Dermis microvascular lymphatic vessel endothelial cell (primary cell): ENCODE measurements at regions not wholly inside any gene's neighbourhood (a gene's known extent, or its start where the extent isn't known, plus 50 kb on each side); places are given as distances from the start of the nearest gene placed in this dataset.

Source experiments
- DNase-seq, 2 donors: peaks; one replicate each; pipeline versions ENCODE4 v3.0.0 to v3.0.0-alpha.2; 2010; ENCODE audit warnings: low read depth in 2 of 2

DNA sequence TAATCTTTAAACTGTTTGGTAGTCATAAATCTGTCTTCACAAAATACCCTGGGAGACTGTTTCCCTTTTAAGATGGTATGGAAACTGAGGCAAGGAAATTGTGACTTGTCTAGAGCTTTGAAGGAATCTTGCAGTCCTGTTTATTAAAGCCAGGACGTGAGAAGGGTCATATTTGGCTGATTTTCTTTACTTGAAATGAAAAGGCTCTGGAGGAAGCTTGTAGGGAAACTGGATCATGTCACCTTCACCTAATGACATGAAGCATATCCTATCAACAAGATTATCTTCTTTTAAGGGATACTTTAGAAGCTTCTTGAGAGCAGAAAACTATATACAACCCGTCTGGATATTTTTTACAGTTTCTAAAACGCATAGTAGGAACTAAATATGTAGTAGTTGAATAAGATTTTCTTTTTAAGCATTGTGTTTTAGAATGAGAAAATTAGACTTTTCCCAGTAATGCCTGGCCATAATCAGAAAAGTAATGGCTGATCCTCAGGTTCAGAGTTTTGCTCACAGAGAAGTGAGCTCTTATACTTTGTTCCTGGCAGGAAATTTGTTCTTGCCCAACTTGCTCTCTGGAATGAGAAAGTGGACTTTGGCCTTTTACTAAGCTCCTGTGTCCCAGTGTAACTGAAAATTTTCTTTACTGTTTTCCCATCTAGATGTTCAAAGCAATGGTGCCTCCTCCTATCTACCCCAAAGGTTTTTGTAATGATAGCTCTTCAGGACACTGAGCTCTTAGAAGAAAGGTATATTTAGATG lies 136.8 kb upstream of the AFF2 start:
- DNase-seq: no peak

DNA sequence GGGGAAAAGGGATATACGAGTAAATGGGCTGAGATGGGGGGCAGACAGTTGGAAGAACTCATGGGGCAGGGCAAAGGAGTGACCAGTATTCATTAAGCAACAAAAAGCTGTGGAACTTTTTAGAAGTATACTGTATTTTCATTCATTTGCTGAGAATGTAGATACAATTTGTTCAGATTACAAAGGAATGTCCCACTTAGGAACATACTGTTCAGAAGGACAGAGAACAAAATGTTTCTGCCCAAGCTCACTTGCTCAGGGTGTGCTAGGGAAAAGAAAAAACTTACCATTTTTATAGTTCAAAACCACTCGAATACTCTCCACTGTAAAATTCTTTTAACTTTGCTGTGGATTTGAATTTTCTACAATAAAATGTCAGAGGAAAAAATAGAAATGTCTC lies 135.2 kb upstream of the AFF2 start:
- no peak for DNase-seq

DNA sequence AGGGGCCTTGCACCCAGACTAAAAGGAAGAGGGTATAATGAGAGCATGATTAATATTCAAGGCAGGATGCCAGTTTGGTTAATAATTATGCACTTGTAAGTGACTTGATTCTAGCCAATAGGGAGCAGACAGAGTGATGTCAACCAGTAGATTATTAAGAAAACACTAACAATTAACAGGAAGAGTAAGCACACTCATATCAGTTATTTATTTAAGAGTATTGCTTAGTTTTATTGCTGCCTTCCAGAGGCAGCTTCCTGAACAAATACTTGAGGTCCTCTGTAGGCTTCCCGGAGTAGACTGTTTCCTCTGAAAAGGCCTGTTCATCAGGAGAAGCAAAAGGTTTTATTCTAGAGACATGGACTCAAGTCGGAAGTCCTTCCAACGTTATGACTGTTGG lies 129.1 kb upstream of the AFF2 start:
- no peak for DNase-seq

DNA sequence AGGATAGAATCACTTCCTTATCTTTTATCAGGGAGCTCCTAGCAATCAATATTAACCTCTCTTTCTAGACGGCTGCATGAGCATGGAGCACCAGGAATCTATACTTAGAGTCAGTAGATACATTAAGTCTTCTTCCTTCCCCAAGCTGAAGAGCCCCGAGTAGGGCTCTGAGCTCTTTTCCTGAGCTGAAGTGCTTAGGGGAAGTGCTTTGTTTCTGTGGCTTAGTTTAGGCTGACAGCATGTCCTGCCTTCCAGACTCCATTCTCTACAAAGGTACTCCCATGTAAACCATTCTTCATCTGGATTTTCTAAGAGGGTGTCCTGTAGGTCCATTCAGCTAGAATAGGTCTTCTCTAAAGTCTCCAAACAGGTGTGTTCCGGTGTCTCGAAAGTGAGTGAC lies 127.5 kb upstream of the AFF2 start:
- no peak for DNase-seq

DNA sequence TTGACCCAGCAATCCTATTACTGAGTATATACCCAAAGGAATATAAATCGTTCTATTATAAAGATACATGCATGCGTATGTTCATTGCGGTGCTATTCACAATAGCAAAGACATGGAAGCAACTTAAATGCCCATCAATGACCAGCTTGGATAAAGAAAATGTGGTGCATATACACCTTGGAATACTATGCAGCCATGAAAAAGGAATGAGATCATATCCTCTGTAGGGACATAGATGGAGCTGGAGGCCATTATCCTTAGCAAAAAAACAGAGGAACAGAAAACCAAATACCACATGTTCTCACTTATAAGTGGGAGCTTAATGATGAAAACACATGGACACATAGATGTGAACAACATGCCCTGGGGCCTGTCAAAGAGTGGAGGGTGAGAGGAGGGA lies 124.1 kb upstream of the AFF2 start:
- DNase-seq: no peak

DNA sequence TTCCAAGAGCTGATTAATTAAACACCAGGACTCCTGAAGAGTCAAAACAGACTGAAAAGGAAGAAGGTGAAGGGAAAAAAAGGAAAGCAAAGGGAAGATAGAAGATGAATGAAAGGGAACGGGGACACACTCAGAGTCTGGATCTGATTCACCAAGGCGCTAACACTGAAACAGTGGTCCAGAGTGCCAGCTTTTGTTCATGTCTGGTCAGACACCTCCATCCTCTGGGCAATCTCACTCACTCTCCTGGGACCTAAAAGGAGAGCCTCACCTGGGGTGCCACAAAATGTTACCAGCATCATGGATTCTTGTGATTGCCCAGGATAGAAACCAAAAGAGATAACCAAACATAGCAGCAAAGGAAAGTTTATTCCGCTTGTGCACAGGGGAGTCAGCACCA lies 120.3 kb upstream of the AFF2 start:
- DNase-seq: no peak

DNA sequence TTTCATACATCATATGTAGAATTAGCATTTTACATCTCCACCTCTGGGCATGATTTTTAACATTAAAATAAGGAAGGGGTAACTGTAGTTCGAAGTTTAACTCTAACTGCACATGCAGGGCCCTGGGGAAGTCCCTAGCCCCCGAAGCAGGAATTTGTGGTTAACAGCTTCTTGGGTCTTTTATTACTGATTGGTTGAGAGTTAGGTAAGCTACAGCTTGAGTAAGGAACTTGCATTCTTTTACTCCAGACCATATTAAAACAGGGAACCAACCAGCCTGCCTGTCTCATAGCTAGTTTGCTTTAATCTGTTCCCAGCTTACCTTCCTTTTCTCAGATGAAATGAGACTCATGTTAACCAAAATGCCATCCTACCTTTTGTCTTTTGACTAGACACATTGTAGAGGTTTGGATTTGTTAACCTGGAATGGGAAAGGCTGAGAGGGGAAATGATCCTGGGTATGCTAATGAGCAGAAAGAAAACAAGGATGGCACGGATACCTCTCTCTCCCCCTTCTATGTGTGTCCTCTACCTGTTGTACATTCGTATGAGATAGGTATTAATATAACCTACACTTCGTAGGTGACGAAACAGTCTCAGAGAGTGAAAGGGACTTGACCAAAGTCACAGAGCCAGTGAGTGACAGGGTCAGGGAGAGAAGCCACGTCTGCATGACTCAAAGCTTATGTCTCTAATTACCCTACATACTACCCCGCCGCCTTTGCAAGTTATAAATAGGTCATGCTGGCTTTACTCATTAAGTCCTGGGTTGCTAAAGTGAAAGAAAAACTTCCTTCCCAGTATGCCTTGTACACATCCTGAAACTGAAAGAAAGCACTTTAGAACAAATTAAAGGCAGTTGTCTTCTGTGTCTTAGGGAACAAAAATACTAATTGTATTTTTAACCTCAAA lies 119.5 kb upstream of the AFF2 start:
- DNase-seq: no peak

DNA sequence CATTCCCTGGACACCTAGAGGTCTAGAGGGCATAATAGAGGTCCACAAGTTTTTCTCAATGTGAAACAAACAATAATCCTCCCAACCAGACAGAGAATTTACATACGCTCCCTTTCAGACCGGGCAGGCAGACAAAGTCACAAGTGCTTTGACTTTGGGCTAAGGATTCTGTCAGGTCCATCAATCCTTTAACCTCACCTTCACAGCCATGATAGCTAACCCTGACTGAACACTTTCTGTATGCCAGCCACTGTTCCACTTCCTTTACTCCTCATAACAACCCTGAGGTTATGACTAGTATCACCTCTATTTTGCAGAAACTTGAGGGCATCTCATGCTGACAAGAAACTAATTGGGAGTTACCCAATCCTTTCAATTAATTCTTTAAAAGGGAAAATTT lies 118.8 kb upstream of the AFF2 start:
- no peak for DNase-seq

DNA sequence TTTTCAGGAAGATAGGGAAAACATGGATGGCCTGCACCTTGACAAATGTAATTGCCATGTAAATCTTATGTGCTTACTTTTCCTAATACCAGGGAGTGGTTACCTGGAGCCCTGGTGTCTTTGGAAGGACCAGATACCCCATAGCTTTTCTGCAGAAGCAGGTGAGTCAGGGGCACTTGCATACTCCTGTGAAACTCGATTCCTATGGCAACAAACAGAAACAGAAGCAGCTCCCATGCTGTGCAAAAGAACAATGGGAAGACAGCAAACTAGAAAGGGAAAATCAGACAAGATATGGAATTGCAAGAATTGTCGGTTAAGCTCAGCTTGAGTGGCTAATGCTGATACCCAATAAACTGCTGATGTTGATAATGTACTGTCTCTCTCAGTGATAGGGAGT lies 117.4 kb upstream of the AFF2 start:
- no peak for DNase-seq

DNA sequence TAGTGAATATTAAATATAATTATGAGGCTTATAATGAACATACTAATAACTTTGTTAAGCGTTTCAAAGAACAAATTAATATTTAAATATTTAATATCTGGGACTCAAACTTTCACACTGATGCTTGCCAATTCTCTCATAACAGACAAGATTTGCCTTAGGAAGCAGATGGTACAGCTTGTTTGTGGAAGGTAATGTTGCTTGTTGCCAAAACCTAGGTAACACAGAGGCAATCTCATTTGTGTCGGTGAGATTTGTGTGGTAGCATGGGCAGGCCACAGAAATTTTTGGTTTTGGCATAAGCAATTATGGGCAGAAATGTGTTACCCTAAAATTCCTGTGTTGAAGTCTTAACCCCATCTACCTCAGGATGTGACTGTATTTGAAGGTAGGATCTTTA lies 114.9 kb upstream of the AFF2 start:
- DNase-seq: no peak

DNA sequence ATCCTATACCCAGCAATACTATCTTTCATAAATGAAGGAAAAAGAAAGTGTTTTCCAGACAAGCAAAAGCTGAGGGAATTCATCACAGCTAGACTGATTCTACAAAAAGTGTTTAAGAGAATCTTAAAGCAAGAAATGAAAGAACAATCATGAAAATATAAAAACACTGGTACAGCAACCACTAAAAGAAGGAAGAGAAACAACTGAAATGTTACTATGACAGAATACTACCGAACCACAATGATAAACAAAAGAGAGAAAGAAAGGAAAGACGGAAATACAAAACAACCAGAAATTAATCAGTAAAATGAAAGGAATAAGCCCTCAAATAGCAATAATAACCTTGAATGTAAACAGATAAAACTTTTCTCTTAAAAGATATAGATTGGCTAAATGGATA lies 110.8 kb upstream of the AFF2 start:
- DNase-seq: no peak

DNA sequence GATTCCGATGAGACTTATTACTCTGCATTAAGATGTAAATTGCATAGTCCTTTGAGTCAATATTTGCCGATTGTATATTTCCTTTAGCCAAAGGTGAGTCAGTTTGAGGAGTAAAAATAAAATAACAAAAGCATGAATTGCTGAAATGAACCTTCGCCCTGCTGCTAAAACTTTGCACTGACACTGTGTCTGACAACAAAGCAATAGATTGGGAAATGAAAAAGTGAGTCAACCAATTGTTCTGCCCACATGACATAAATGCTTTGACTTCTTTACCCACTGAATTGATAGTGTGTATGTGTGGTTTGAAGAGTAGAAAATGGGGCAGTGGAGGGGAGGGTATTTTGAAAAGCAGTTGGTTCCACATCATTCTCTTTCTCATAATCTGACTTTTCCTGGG lies 88.4 kb upstream of the AFF2 start:
- DNase-seq: no peak

DNA sequence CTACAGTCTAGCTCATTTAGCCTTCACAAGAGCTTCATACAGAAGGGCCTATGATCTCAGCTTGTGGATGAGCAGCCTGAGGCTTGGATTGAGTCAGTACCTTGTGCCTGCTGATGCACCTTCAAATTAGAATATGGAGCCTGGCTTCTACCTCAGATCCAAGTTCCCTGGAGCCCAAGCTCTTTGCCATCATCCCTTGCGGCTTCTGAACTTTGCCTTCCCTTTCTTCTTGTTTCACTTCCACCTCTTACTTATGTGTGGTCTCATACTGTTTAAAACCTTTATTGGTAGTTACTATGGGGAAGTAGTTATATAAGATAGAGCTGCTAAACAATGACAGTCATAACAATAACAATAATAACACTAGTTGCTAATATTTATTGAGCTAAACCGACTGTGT lies 84.3 kb upstream of the AFF2 start:
- no peak for DNase-seq

DNA sequence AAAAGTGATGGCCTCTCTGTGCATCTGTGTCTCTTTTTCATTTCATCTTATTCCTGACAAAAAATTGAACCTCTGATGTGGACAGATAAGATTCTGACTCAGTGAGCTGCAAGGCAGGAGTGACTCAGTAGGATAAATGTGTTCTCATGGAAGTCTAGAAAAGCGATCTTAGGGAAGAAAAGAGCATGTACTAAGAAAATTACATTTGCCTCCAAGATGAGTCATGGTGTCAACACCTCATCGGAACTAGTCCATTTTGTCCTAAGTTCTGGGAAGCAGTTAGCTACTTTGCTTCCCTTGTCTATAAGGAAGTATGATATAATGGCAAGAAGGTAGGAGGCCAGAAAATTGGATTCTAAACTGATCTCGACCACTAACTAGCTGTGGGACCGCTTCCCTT lies 83.5 kb upstream of the AFF2 start:
- DNase-seq: no peak

DNA sequence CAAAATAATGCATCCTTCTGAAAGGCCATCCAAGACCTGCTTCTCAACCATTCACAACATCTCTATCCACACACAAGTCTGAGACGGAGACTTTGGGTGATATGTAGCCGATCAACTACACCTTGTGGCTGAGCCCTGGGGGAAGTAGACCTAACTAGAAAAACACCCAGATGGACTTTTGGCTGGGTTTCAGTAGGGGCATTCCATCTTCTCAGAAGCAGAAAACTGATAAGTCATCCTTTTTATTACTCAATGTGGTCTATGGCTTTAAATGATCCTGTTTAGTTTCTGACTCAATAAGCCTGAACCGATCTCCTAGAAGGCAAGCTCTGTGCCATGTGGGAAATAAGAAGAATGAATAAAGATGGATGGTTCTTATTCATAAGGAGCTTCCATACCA lies 82.5 kb upstream of the AFF2 start:
- no peak for DNase-seq

DNA sequence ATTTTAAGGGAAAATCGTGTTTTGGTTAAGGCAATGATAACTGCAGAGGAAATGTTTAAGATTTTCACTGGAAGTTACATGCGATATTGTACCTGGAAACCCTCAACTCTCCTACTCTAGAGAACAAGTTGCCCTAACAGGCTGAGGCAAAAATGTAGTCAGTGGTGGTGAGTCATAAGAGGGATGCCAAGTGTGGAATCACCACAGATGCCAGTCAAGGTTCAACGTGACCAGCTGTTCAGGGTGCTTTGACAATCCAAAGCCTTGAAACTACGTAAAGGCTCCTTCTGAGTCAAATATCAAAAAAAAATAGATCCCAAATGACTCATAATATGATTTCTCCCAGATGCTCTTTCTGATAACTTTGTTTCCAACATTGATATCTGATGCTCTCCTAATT lies 77.9 kb upstream of the AFF2 start:
- DNase-seq: no peak

DNA sequence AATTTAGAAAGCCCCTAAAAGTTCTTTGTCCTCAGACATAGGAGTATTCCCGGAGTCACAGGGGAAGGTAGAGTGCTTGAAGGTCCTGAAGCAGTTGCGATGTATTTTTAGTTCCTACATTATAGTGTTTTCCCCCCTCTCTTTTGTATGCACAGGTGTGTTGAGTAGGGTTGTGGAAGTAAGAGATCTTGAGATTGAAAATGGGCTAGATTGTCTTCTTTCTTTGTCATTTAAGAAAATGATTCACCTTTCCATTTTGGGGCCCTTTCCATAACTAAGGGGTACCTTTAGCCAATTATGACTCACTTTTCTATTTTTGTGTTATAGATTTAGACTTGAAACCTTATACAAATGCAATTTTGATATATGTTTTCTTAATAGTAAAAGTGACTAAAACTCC lies 75.8 kb upstream of the AFF2 start:
- no peak for DNase-seq

DNA sequence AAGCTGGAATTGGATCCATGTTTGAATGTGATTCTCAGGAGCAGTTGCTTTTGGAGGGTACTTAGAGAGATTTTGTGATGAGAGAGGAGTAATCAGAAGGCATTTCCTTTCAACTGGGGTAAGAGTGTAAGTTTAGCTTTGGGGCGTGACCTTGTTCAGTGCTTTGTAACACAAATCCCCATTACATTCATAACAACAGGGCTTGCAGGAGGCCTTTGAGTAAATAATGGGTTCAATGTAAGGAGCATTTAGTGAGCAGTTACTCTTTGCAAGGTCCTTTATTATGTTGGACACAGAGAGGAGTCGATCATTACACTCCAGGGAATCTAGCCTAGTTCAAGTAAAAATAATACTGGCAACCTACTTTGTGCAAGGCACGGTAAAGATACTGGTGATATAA lies 74.0 kb upstream of the AFF2 start:
- DNase-seq: no peak

DNA sequence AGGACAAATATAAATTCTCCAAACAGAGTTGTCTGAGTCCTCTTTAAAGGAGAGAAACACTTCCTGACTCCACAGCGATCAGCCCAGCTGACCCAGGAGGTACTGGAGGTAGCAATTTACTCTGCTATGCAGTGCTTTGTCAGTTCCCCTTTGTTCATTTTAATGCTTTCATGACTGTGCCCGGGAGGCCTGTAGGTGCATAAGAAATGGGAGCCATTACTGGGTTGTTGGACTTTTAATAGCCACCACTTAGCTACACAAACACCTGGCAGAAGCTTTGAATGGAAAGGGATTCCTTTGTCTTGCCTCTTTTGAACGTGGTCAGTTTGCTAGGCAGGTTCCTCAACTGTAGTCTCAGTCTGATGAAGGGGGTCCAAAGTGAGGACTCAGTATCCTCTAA lies 59.0 kb upstream of the AFF2 start:
- no peak for DNase-seq

DNA sequence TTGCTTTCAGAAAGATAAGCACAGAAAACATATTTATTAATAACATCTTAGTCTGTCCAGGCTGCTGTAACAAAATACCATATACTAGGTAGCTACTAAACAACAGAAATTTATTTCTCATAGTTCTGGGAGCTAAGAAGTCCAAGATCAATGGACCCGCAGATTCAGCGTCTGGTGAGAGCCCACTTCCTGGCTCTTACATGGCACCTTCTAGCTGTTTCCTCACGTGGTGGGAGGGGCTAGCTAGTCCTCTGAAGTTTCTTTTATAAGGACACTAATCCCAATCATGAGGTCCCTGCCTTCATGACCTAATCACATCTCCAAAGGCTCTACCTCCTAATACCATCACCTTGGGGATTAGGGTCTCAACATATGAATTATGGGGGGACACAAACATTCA lies 57.2 kb upstream of the AFF2 start:
- DNase-seq: no peak

DNA sequence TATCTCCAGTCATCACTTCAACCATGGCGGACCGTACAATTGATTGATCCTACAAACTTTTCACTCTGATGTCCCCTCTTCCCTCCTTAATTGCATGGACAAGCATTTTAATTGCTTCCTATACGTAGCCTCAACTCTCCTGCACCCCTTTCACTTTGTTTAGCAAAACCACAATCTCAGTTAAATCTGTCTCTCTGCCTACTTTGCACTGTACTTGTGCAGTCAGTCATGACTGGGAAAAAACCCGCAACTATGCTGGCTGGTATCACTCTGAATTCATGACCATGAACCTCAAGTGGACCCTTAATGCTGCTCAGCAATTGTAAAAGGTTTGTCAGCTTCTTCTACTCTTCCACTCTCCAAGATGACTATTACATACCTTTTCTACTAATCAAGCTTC lies 51.7 kb upstream of the AFF2 start:
- no peak for DNase-seq
